HG02870 (cell line): ENCODE measurements at regions not wholly inside any gene's neighbourhood (a gene's known extent, or its start where the extent isn't known, plus 50 kb on each side); places are given as distances from the start of the nearest gene placed in this dataset.
"Not testable (repeated sequence)": the region's sequence is repeated elsewhere in the genome, so short reads cannot be mapped to it uniquely, and the experiment has no call there.

ENCODE experiments used
- ATAC-seq: cut with Tn5 transposase; IDR thresholded peaks from one replicate; pipeline ENCODE4 v1.9.1; 2021; ENCODE audit warnings: mild to moderate bottlenecking, moderate library complexity; ENCODE audit not compliant: unreplicated experiment

DNA sequence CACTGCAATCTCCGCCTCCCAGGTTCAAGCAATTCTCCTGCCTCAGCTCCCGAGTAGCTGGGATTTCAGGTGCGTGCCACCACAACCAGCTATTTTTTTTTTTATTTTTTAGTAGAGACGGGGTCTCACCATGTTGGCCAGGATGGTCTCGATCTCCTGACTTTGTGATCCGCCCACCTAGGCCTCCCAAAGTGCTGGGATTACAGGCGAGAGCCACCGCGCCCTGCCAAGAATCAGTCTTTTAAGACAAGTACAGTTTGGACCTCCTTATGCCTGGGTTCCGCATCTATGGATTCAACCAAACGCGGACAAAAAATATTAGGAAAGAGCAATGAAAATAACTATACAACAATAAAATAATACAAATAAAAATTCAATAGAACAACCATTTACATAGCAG is 285.9 kb upstream of the HS6ST1 start:
- ATAC-seq = not testable (repeated sequence)

DNA sequence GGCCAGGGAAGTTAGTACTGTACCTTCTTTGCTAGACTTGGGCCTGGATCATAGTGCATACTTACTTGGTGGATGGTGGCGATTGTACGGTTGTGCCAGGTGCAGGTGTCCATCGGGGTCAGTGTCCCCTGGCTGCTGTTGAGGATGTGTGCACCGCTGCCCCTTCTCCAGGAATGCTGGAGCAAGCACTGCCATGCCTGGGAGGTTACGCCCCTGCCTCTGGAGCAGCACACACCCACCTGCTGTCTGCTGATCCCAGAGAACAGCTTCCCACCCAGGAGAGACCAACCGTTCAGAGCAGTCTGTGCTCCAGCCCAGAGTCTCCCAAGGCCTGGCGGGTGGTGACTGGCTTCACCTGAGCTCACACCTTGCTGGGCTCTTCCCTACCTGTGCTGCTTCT is 286.8 kb upstream of the HS6ST1 start:
- ATAC-seq = no peak

DNA sequence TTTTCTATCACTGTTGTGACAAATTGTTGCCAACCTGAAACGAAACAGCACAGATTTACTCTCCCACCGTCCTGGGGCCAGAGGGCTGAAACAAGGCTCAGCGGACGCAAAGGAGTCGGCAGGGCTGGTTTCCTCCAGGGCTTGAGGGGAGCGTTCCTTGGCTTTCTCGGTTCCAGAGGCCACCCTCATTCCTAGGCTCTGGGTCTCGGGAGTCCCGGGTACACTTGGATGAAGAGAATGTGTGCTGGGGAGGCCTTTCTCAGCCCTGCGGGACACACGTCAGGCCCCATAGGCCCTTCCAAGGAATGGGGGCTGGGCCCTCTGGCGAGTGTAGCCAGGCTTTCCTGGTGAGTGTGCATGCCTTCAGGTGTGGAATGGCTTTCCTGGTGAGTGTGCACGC is 287.3 kb upstream of the HS6ST1 start:
- ATAC-seq = no peak

DNA sequence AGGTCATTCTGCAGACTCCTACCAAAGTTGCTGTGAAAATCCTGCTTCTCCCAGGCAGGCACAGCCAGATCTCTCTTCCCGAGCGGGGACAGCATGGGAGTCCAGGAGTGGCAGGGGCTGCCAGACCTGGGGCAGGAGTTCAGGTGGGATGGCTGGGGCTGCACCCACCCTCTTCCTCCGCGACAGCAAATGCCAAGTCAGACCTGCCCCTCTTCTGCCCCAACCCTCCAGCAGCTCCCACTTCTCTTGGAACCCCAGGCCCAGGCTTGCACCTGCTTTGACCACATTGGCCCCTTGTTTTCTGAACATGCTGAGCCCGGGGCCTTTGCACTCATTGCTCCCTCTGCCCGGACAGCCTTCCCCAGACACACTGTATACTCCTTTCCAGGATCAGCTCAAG is 288.2 kb upstream of the HS6ST1 start:
- ATAC-seq = no peak

DNA sequence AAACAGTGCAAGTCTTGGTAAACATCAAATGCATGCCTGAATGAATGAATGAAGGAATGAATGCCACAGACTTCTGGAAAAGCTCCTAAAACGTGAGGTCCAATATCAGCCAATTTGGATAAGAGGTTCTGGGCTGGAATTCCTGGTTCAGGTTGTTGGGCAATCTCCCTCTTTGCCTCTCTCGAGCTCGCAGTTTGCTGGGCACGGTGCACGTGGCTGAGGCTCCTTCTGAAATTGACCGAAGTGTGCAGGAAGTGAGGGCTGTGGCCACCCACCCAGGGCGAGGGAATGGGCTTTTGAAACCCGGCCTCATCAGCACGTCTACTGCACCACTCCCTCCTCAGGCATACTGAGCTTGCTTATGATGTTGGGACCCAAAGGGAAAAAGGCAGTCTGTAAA is 288.8 kb upstream of the HS6ST1 start:
- ATAC-seq = no peak

DNA sequence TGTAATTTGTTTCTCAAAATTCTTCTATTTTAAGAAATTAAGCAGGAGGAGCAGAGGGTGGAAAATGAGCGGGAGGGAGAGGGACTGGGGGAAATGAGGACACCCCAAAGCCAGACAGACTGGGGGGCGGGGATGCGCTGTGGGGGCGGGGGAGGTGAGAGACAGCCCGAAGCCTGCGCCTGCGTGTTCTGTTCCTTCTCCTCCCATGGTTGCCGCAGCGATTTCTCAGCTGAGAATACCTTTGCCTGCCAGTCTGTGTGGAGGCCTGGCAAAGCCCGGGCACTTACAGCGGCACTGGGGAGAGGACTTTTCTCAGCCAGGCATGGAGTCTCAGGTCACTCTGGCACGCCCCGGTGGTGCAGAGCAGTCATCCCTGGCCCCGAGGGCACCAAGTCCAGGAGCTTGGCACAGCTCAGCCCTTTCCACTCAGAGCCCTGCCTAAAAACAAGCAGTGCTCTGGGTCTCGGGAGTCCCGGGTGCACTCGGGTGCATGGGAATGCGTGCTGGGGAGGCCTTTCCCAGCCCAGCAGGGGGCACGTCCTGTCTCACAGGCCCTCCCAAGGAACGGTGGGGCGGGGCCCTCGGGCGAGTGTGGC is 289.3 kb upstream of the HS6ST1 start:
- no peak for ATAC-seq

DNA sequence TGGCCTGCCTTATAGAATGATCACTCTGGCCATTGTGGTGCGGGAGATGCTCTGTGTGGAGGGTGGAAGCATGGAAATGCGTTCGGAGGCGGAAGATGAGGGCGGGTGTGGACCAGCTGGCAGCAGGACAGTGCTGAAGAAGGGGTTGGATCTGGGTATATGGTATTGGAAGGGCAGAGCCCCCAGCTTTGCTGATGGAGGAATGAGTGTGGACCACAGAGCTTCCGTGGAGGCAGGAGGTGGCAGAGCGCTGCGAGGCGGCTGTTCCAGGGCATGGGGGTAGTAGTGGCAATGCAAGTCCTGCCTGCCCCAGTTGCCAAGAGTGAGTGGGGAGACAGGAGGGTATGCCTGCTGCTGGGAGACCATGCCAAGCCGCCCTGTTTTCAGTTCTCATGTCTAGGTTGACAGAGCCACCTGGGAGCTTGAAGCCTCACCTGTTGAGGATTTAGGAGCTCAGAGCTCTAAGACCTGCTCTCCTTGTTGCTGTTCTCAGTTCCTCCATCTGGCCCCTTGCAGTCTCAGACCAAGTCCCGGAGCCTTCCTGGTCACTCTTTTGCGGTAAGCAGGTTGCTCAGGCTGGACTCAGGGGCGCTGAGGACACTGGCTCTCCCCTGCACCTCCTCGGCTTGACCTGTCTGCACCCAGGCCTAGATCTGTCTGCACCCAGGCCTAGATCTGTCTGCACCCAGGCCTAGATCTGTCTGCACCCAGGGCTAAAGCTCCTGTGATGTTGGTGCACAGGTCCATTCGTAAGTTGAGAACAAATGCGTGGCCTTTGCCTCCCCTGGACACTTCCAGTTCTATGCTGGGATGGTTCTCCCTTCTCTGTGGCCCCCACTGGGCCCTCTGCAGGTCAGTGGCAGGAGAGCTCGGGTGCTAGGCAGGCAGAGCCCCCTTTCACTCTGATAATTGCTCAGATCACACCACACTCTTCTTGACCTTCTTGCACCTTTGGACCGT is 290.5 kb upstream of the HS6ST1 start:
- no peak for ATAC-seq

DNA sequence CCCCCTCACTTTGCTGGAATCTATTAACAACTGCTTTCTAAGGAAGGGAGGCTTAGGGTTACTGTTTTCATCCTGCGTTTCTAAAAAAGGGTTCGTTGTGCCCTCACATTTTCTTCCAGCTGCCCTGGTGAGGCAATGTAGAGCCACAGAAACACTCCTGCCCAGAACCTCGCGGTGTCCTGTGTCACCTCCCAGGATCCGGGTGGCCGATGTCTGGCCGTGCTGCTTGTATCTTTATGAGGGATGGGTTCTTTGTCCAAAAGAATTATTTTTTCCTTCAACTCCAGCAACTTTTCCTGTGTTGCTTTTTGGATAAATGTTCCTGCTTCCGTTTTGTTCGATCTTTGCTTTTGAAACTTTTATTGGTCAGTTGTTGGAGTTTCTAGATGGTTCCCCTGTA is 291.8 kb upstream of the HS6ST1 start:
- ATAC-seq = no peak

DNA sequence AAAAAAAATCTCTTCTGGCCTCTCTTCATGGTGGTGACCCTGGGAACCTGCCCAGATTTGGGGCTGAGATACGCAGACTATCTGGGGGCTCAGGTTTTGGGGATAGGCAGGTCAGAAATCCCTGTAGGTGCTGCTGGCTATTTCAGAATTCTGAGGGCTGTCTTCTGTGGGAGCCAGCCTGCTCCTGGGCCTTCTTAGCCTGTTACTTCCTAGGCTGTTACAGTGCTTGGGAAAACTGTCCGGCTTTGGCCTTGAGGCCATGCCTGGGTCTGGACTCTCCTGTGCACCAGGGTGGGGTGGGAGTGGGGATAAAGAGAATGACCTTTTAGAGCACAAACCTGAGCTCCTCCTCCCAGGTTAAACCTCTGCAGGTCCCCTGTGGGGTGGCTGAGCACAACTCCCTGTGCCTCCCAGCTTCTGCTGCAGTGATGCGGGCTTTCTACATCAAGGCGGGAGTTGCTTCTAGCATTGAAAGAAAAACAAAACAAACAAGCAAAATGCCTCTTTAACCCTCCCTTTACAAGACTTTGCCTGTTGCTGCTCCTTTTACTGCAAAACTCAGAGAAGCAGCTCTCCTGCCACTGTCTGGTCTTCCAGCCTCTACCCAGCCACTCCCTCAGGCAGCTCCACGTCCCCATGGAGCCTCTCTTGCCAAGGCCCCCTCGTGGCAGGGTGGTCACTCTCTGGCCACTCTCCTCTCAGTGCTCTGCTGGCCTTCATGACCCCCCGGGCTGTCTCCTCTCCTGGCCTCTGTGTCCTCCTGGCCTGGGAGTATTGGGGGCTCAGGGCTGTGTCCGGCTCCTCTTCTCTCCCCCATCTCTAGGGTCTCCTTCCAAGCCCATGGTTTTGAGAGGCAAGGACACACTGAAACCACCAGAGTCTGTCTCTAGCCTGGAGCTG is 293.0 kb upstream of the HS6ST1 start:
- ATAC-seq = no peak

- no peak for ATAC-seq
Measured at GRCh38 chr2:128612628-128613027, 294.0 kb upstream of the HS6ST1 start.

GRCh38 chr2:128613351-128613750 is 294.7 kb upstream of the HS6ST1 start:
- ATAC-seq = no peak

- no peak for ATAC-seq
Measured at GRCh38 chr2:128613876-128614275, 295.2 kb upstream of the HS6ST1 start.

DNA sequence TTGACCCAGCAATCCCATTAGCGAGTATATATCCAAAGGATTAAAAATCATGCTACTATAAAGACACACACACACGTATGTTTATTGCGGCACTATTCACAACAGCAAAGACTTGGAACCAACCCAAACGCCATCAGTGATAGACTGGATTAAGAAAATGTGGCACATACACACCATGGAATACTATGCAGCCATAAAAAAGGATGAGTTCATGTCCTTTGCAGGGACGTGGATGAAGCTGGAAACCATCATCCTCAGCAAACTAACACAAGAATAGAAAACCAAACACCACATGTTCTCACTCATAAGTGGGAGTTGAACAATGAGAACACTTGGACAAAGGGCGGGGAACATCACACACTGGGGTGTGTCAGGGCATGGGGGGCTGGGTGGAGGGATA is 296.2 kb upstream of the HS6ST1 start:
- ATAC-seq = not testable (repeated sequence)

GRCh38 chr2:128615571-128615970 is 296.9 kb upstream of the HS6ST1 start:
- ATAC-seq = no peak

GRCh38 chr2:128617029-128617590 is 298.4 kb upstream of the HS6ST1 start:
- ATAC-seq = no peak

- ATAC-seq = no peak
Measured at GRCh38 chr2:128617661-128618060, 299.0 kb upstream of the HS6ST1 start.

GRCh38 chr2:128618642-128619041 is 300.0 kb upstream of the HS6ST1 start:
- no peak for ATAC-seq

DNA sequence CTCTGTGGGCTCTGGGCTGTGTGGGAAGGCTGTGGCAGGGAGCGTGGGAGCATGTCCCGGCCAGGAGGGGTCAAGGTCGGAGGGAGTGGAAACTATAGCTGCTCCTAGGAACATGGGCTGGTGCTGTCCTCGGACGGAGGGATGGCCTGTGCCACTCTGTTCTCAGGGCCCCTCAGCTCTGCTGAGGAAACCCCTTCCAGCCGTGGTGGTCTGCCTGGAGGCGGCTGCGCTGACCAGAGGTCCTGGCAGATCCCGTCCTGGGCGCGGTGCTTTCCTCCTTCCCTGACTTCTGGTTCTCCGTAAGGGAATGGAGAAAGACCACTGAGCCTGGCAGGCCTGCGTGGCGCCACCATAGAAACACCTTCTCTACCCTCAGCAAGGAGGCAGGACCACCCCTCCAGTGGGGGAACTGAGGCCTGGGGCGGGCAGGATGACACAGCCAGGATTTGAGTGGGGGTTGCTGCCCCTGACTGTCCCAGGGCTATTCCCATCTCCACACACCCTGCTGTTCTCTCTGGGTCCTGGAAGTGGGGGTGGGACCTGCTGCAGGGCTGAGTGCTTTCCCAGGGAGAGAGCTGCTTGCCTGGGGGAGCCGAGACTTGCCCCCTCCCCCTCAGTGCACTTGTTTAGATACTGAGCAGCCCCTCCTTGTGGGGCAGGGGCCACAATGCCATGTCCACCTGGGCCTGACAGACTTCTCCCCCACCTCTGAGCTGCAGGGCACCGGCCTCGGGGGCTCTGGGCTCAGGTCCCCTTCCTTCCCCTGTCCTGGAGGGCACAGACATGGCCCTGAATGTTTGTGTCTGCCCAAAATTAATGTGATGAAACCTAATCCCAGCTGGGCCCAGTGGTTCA is 301.0 kb upstream of the HS6ST1 start:
- ATAC-seq = no peak

DNA sequence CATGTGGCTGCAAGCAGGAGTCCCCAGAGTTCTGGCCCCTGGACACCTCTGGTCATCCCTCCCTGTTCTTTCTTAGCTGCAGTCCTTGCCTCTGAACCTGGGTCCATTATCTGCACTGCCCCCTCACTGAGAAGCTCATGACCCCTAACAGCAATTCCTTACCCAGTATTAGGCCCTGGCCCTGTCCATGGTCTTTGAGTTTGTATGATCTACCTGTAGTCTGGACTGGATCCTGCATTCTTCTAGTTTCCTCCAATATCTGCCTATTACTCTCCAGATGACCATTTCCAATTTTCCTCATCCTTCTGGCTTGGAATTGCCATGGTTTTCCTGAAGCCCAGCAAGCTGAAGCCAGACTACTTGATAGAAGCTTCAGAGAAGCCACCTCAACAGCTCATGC is 302.4 kb upstream of the HS6ST1 start:
- no peak for ATAC-seq

DNA sequence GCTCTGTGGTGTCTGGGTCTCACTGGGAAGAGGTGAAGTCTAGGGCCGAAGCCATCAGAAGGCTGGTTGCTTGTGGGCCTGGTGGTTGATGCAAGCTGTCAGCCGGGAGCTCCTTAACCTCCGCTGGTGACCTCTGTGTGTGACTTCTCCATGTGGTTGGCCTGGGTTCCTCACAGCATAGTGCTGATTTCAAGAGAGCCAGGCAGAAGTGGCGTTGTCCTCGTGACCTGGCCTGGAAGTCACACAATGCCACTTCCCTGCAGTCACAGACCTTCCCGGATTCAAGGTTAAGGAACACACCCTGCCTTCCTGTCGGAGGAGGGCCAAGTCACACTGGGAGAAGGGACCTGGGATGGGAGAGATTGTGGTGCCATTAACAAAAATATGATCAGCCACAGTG is 303.7 kb upstream of the HS6ST1 start:
- no peak for ATAC-seq
